PC-9 (cell line): ENCODE measurements at regions not wholly inside any gene's neighbourhood (a gene's known extent, or its start where the extent isn't known, plus 50 kb on each side); places are given as distances from the start of the nearest gene placed in this dataset.

Experiments
- BruUV-seq: library from RNA; stranded (reverse); fragments of 400-500 nt; replicated peaks from 2 replicates; lab custom pipeline; 2021; lab: Mats Ljungman, UMichigan
- CTCF ChIA-PET: fragments of 300-600 bp; sonication (Branson Sonifier 250); formaldehyde crosslinking; loops from one replicate; lab custom pipeline; 2022; ENCODE audit warnings: antibody characterized with exemption; lab: Charles Lee
- POLR2A ChIA-PET: fragments of 300-600 bp; sonication (Branson Sonifier 250); formaldehyde crosslinking; loops from one replicate; lab custom pipeline; 2022; ENCODE audit warnings: antibody characterized with exemption; ENCODE audit not compliant: unreplicated experiment; lab: Charles Lee
- DNase-seq, 2 experiments: peaks; one replicate each; pipeline versions ENCODE4 v3.0.0 to v3.0.0-alpha.2; 2015 to 2022; ENCODE audit warnings: mixed read lengths in 1 of 2
- H2AFZ ChIP-seq: fragments of 200-600 bp; sonication (generic); 2 replicates; pipeline ENCODE4 v1.8.1; 2017; ENCODE audit warnings: antibody characterized with exemption
- H3F3A ChIP-seq: fragments of 200-600 bp; sonication (generic); 2 replicates; pipeline ENCODE4 v1.8.1; 2017; ENCODE audit warnings: antibody characterized with exemption, mild to moderate bottlenecking, low read depth; ENCODE audit not compliant: insufficient read depth
- H3K27ac ChIP-seq: fragments of 200-600 bp; sonication (generic); 2 replicates; pipeline ENCODE4 v1.6.1; 2016; ENCODE audit warnings: mixed run types
- H3K27me3 ChIP-seq: fragments of 200-600 bp; sonication (generic); 2 replicates; pipeline ENCODE4 v1.6.1; 2016; ENCODE audit warnings: low read depth, mixed run types; ENCODE audit not compliant: insufficient read depth
- H3K36me3 ChIP-seq: fragments of 200-600 bp; sonication (generic); 2 replicates; pipeline ENCODE4 v1.6.1; 2016; ENCODE audit warnings: low read depth, mixed run types
- H3K4me1 ChIP-seq: fragments of 200-600 bp; sonication (generic); replicated peaks from 2 replicates; pipeline ENCODE4 v1.6.1; 2016; ENCODE audit warnings: mixed run types; ENCODE audit not compliant: insufficient read depth
- H3K4me2 ChIP-seq: fragments of 200-600 bp; sonication (generic); 2 replicates; pipeline ENCODE4 v1.6.1; 2017; ENCODE audit warnings: mixed run types
- H3K4me3 ChIP-seq: fragments of 200-600 bp; sonication (generic); 2 replicates; pipeline ENCODE4 v1.6.1; 2016; ENCODE audit warnings: mixed run types
- H3K79me2 ChIP-seq: fragments of 200-600 bp; sonication (generic); 2 replicates; pipeline ENCODE4 v1.6.1; 2017; ENCODE audit warnings: low read depth, mixed run types
- H3K9me2 ChIP-seq: fragments of 200-600 bp; sonication (generic); 2 replicates; pipeline ENCODE4 v1.8.1; 2017; ENCODE audit warnings: mild to moderate bottlenecking; ENCODE audit not compliant: insufficient read depth
- H3K9me3 ChIP-seq: fragments of 200-600 bp; sonication (generic); 2 replicates; pipeline ENCODE4 v1.8.1; 2016; ENCODE audit warnings: low read depth; ENCODE audit not compliant: insufficient read depth
- H4K20me1 ChIP-seq: fragments of 200-600 bp; sonication (generic); 2 replicates; pipeline ENCODE4 v1.8.1; 2017; ENCODE audit not compliant: insufficient read depth
- CTCF ChIP-seq: fragments of 200-600 bp; sonication (generic); conservative IDR thresholded peaks from 2 replicates; pipeline ENCODE4 v1.6.1; 2017; ENCODE audit warnings: mixed run types, antibody characterized with exemption, mild to moderate bottlenecking, moderate library complexity
- EZH2 ChIP-seq: fragments of 200-600 bp; sonication (generic); IDR thresholded peaks from 2 replicates; pipeline ENCODE4 v1.8.0; 2017; ENCODE audit warnings: antibody characterized with exemption, low read depth
- intact Hi-C: fragments of 100-400 bp; cut with micrococcal nuclease; formaldehyde crosslinking; loops from one replicate; pipeline ENCODE4 v1.10.0; 2022; ENCODE audit not compliant: unreplicated experiment

GRCh38 chr5:31079668-31080067 lies 113.8 kb upstream of the CDH6 start:
- TF ChIP-seq CTCF (no peak), EZH2 (no peak)
- Histone ChIP-seq H3K79me2 (no peaks in the 10 kb centered on the region), H3K36me3 (no peaks in the 10 kb centered on the region), H3K4me3 (no peak overlapping the region), H3K4me2 (no peak overlapping the region), H3K4me1 (no peaks in the 10 kb centered on the region), H3K27ac (no peak overlapping the region), H3F3A (no peaks in the 10 kb centered on the region), H3K9me3 (no peaks in the 10 kb centered on the region), H2AFZ (no peak overlapping the region), H4K20me1 (no peaks in the 10 kb centered on the region), H3K9me2 (no peaks in the 10 kb centered on the region), H3K27me3 (no peaks in the 10 kb centered on the region)
- ChIA-PET CTCF (interaction anchor here (0.6 kb wide), 1 partner anchor 26 kb away, joined by 3 read pairs; no protein-coding TSS in a partner anchor), POLR2A (no interaction called here)
- intact Hi-C loops, result no loop called here
- BruUV-seq, result no TSS peak
- DNase-seq, result no peak

GRCh38 chr5:31078956-31079355 lies 114.5 kb upstream of the CDH6 start:
- no peaks in the 10 kb centered on the region for H3F3A ChIP-seq
- no peaks in the 10 kb centered on the region for H3K9me2 ChIP-seq
- H3K4me2 ChIP-seq, result no peak overlapping the region
- no peak overlapping the region for H3K4me3 ChIP-seq
- intact Hi-C loops, result no loop called here
- ChIA-PET POLR2A (no interaction called here), CTCF (no interaction called here)
- H2AFZ ChIP-seq, result no peak overlapping the region
- H3K9me3 ChIP-seq, result no peaks in the 10 kb centered on the region
- DNase-seq, result no peak
- TF ChIP-seq EZH2 (no peak), CTCF (no peak)
- H3K79me2 ChIP-seq, result no peaks in the 10 kb centered on the region
- no TSS peak for BruUV-seq
- no peaks in the 10 kb centered on the region for H3K36me3 ChIP-seq
- no peak overlapping the region for H3K27ac ChIP-seq
- H3K4me1 ChIP-seq, result no peaks in the 10 kb centered on the region
- H3K27me3 ChIP-seq, result no peaks in the 10 kb centered on the region
- no peaks in the 10 kb centered on the region for H4K20me1 ChIP-seq

GRCh38 chr5:31075981-31076380 lies 117.5 kb upstream of the CDH6 start:
- BruUV-seq, result no TSS peak
- Histone ChIP-seq H3K9me3 (no peaks in the 10 kb centered on the region), H3K27ac (no peak overlapping the region), H3K27me3 (no peaks in the 10 kb centered on the region), H3K4me3 (no peak overlapping the region), H3K36me3 (no peaks in the 10 kb centered on the region), H3K9me2 (no peaks in the 10 kb centered on the region), H4K20me1 (no peaks in the 10 kb centered on the region), H3K79me2 (no peaks in the 10 kb centered on the region), H3K4me2 (no peak overlapping the region), H2AFZ (no peak overlapping the region), H3F3A (no peaks in the 10 kb centered on the region), H3K4me1 (no peaks in the 10 kb centered on the region)
- TF ChIP-seq CTCF, result no peak
- no peak for TF ChIP-seq EZH2
- ChIA-PET CTCF (no interaction called here), POLR2A (no interaction called here)
- intact Hi-C loops, result no loop called here
- DNase-seq, result no peak
